ENCODE measurements at regions not wholly inside any gene's neighbourhood (a gene's known extent, or its start where the extent isn't known, plus 50 kb on each side); places are given as distances from the start of the nearest gene placed in this dataset.
"Not testable (repeated sequence)": the region's sequence is repeated elsewhere in the genome, so short reads cannot be mapped to it uniquely, and the experiment has no call there.

GRCh38 chr11:98766903-98767302, 253.8 kb upstream of the CNTN5 start:
- intact Hi-C loops (cut with DNase I) = no loop called here
- no peak for TF ChIP-seq EP300 (IDR thresholded peaks at IDR 0.05)
- no peak for TF ChIP-seq POLR2AphosphoS5 (IDR thresholded peaks at IDR 0.05)
- TF ChIP-seq POLR2A (IDR thresholded peaks at IDR 0.05) = no peak
- TF ChIP-seq CTCF (IDR thresholded peaks at IDR 0.05) = no peak

GRCh38 chr11:98770046-98770445, 250.7 kb upstream of the CNTN5 start:
- 88 to 90% methylated on average over 24 of the region's 29 CpGs for WGBS, 2 donors
- not testable (repeated sequence) for DNase-seq, H3K27ac ChIP-seq

More at GRCh38 chr11:98766903-98767302, 253.8 kb upstream of the CNTN5 start:
- Histone ChIP-seq H3K36me3 (no peaks in the 10 kb centered on the region), H3K27ac (no peak overlapping the region), H3K4me3 (no peak overlapping the region), H3K9me3 (peaks cover 0 to 11% (median 0%) of the 10 kb centered on the region in 4 donors), H3K4me1 (no peaks in the 10 kb centered on the region), H3K27me3 (no peaks in the 10 kb centered on the region)
- no peak for DNase-seq
- 90 to 92% methylated on average over 2 of the region's 2 CpGs for WGBS, 2 donors

GRCh38 chr11:98771791-98772190, 249.0 kb upstream of the CNTN5 start:
- H3K9me3 ChIP-seq = no peaks in the 10 kb centered on the region
- no peak for TF ChIP-seq POLR2AphosphoS5 (IDR thresholded peaks at IDR 0.05)
- TF ChIP-seq CTCF (IDR thresholded peaks at IDR 0.05) = no peak
- TF ChIP-seq EP300 (IDR thresholded peaks at IDR 0.05) = no peak
- no peak for TF ChIP-seq POLR2A (IDR thresholded peaks at IDR 0.05)
- no peaks in the 10 kb centered on the region for H3K27me3 ChIP-seq
- H3K36me3 ChIP-seq = no peaks in the 10 kb centered on the region
- no peak overlapping the region for H3K27ac ChIP-seq
- 69 to 84% methylated on average over 4 of the region's 4 CpGs for WGBS, 2 donors
- intact Hi-C loops (cut with DNase I) = no loop called here
- no peaks in the 10 kb centered on the region for H3K4me1 ChIP-seq
- no peak for DNase-seq
- no peak overlapping the region for H3K4me3 ChIP-seq

More at GRCh38 chr11:98770046-98770445, 250.7 kb upstream of the CNTN5 start:
- H3K9me3 ChIP-seq; H3K4me1 ChIP-seq; intact Hi-C loops (cut with DNase I); H3K4me3 ChIP-seq; H3K27me3 ChIP-seq; H3K36me3 ChIP-seq: not testable (repeated sequence)

- Histone ChIP-seq H3K4me3 (no peak overlapping the region), H3K4me1 (no peaks in the 10 kb centered on the region), H3K27ac (no peak overlapping the region), H3K9me3 (no peaks in the 10 kb centered on the region), H3K36me3 (no peaks in the 10 kb centered on the region), H3K27me3 (no peaks in the 10 kb centered on the region)
- TF ChIP-seq POLR2A (IDR thresholded peaks at IDR 0.05) = no peak
- no peak for TF ChIP-seq CTCF (IDR thresholded peaks at IDR 0.05)
- no peak for TF ChIP-seq EP300 (IDR thresholded peaks at IDR 0.05)
- TF ChIP-seq POLR2AphosphoS5 (IDR thresholded peaks at IDR 0.05) = no peak
- intact Hi-C loops (cut with DNase I) = no loop called here
- WGBS, 2 donors = 45 to 73% methylated on average over 2 of the region's 2 CpGs
- no peak for DNase-seq
Measured at GRCh38 chr11:98772893-98773292, 247.9 kb upstream of the CNTN5 start.

GRCh38 chr11:98793276-98793675, 227.5 kb upstream of the CNTN5 start:
- H3K9me3 ChIP-seq = peaks cover 0 to 4% (median 0%) of the 10 kb centered on the region in 4 donors
- intact Hi-C loops (cut with DNase I) = no loop called here
- H3K27me3 ChIP-seq = no peaks in the 10 kb centered on the region
- H3K27ac ChIP-seq = no peak overlapping the region
- TF ChIP-seq EP300 (IDR thresholded peaks at IDR 0.05) = no peak
- TF ChIP-seq POLR2AphosphoS5 (IDR thresholded peaks at IDR 0.05) = no peak
- TF ChIP-seq POLR2A (IDR thresholded peaks at IDR 0.05) = no peak
- TF ChIP-seq CTCF (IDR thresholded peaks at IDR 0.05) = no peak
- DNase-seq = no peak
- H3K4me3 ChIP-seq = no peak overlapping the region
- H3K4me1 ChIP-seq = no peaks in the 10 kb centered on the region
- H3K36me3 ChIP-seq = no peaks in the 10 kb centered on the region
- 60 to 90% methylated on average over 2 of the region's 2 CpGs for WGBS, 2 donors

All from sigmoid colon (tissue), 6 donors.